ENCODE measurements at regions not wholly inside any gene's neighbourhood (a gene's known extent, or its start where the extent isn't known, plus 50 kb on each side); places are given as distances from the start of the nearest gene placed in this dataset.
A peak's percentile ranks its signal among the peaks of the same experiment; 100 is the strongest.

GRCh38 chr5:176171171-176171760 is 67.0 kb upstream of the SIMC1 start:
- Histone ChIP-seq H3K4me3 (ENCODE audit: low read depth in 2 of 2, low read length in 2 of 2) (no peak overlapping the region), H3K27me3 (ENCODE audit: control insufficient read depth, insufficient read depth, low read length) (peaks cover 11% of the 10 kb centered on the region; the same call in 1 of the 2 replicates), H3K9me3 (ENCODE audit: control insufficient read depth, insufficient read depth, low read depth, low read length) (no peaks in the 10 kb centered on the region), H3K36me3 (ENCODE audit: control insufficient read depth, insufficient read depth, low read length) (no peaks in the 10 kb centered on the region), H3K27ac (ENCODE audit: low read length) (no peak overlapping the region), H3K4me1 (ENCODE audit: control insufficient read depth, insufficient read depth, low read length) (no peaks in the 10 kb centered on the region)
- DNase-seq (ENCODE audit: low read depth, low spot score): no peak
- peak; percentile 44; the same call in 1 of the 2 replicates for ATAC-seq
- CTCF ChIA-PET: interaction anchor here (0.6 kb wide), 1 partner anchor 26 kb away, joined by 4 read pairs; no protein-coding TSS in a partner anchor
- in situ Hi-C loops (cut with HindIII; ENCODE audit: low pct_unique_long_range_greater_than_20kb, low sequenced_read_pairs): no loop called here
- intact Hi-C loops (cut with micrococcal nuclease; ENCODE audit: unreplicated experiment): no loop called here
- no TSS peak for BruUV-seq (replicated peaks)
- POLR2A ChIA-PET: interaction anchor here (0.5 kb wide), 1 partner anchor 18 kb away, joined by 3 read pairs; no protein-coding TSS in a partner anchor
- TF ChIP-seq REST (IDR thresholded peaks at IDR 0.05; ENCODE audit: insufficient read depth in 1 of 2, low read depth in 2 of 2, low read length in 1 of 2): no peak
- no peak for TF ChIP-seq POLR2AphosphoS5 (IDR thresholded peaks at IDR 0.05; ENCODE audit: low read depth, low read length)
- TF ChIP-seq TCF7L2 (IDR thresholded peaks at IDR 0.05; ENCODE audit: low read depth, low read length): no peak
- no peak for TF ChIP-seq SIN3A (IDR thresholded peaks at IDR 0.05; ENCODE audit: borderline replicate concordance, insufficient read depth, low read depth, low read length)
- TF ChIP-seq CTCF (IDR thresholded peaks at IDR 0.05): no peak

GRCh38 chr5:176172246-176172645 is 66.0 kb upstream of the SIMC1 start:
- Histone ChIP-seq H3K4me1 (ENCODE audit: control insufficient read depth, insufficient read depth, low read length) (no peaks in the 10 kb centered on the region), H3K27me3 (ENCODE audit: control insufficient read depth, insufficient read depth, low read length) (peaks cover 11% of the 10 kb centered on the region; the same call in 1 of the 2 replicates), H3K9me3 (ENCODE audit: control insufficient read depth, insufficient read depth, low read depth, low read length) (no peaks in the 10 kb centered on the region), H3K4me3 (ENCODE audit: low read depth in 2 of 2, low read length in 2 of 2) (no peak overlapping the region), H3K27ac (ENCODE audit: low read length) (no peak overlapping the region), H3K36me3 (ENCODE audit: control insufficient read depth, insufficient read depth, low read length) (no peaks in the 10 kb centered on the region)
- in situ Hi-C loops (cut with HindIII; ENCODE audit: low pct_unique_long_range_greater_than_20kb, low sequenced_read_pairs) (no loop called here), intact Hi-C loops (cut with micrococcal nuclease; ENCODE audit: unreplicated experiment) (no loop called here)
- ChIA-PET CTCF (no interaction called here), POLR2A (no interaction called here)
- no peak for DNase-seq (ENCODE audit: low read depth, low spot score)
- BruUV-seq (replicated peaks): no TSS peak
- ATAC-seq: no peak
- TF ChIP-seq REST (IDR thresholded peaks at IDR 0.05; ENCODE audit: insufficient read depth in 1 of 2, low read depth in 2 of 2, low read length in 1 of 2): no peak
- TF ChIP-seq TCF7L2 (IDR thresholded peaks at IDR 0.05; ENCODE audit: low read depth, low read length): no peak
- no peak for TF ChIP-seq CTCF (IDR thresholded peaks at IDR 0.05)
- no peak for TF ChIP-seq POLR2AphosphoS5 (IDR thresholded peaks at IDR 0.05; ENCODE audit: low read depth, low read length)
- TF ChIP-seq SIN3A (IDR thresholded peaks at IDR 0.05; ENCODE audit: borderline replicate concordance, insufficient read depth, low read depth, low read length): no peak

All from Panc1 (cell line).